ENCODE measurements at regions not wholly inside any gene's neighbourhood (a gene's known extent, or its start where the extent isn't known, plus 50 kb on each side); places are given as distances from the start of the nearest gene placed in this dataset.

- H3K4me3 ChIP-seq (ENCODE audit: low read depth in 2 of 2, low read length in 1 of 2): no peak overlapping the region
- ChIA-PET POLR2A (no interaction called here), CTCF (no interaction called here)
- no peaks in the 10 kb centered on the region for H4K20me1 ChIP-seq (ENCODE audit: insufficient read depth)
- H3K9me2 ChIP-seq: no peaks in the 10 kb centered on the region
- WGBS (ENCODE audit: low lambda C conversion rate): 6% methylated on average over 2 of the region's 2 CpGs
- H3K4me1 ChIP-seq (ENCODE audit: control insufficient read depth in 1 of 2, insufficient read depth in 2 of 2, low read depth in 1 of 2, low read length in 1 of 2): no peaks in the 10 kb centered on the region; a peak in 1 of 4 replicates
- no peaks in the 10 kb centered on the region for H3K36me3 ChIP-seq (replicated peaks in 1 of 2; ENCODE audit: control insufficient read depth in 1 of 2, insufficient read depth in 2 of 2, low read length in 1 of 2)
- H3F3A ChIP-seq (replicated peaks; ENCODE audit: insufficient read depth): no peaks in the 10 kb centered on the region
- no peak for TF ChIP-seq FOXM1 (IDR thresholded peaks at IDR 0.05; ENCODE audit: low read depth)
- no peak for TF ChIP-seq RXRA (IDR thresholded peaks at IDR 0.05; ENCODE audit: borderline replicate concordance, low read depth)
- TF ChIP-seq FOXJ3 (CRISPR knock-in tag; IDR thresholded peaks at IDR 0.05): no peak
- TF ChIP-seq CHD2 (IDR thresholded peaks at IDR 0.05; ENCODE audit: low read length, partially characterized antibody): no peak
- TF ChIP-seq MXI1 (IDR thresholded peaks at IDR 0.05; ENCODE audit: low read depth, low read length): no peak
- no peak for TF ChIP-seq JUND (IDR thresholded peaks at IDR 0.05)
- TF ChIP-seq, protein P1, sequence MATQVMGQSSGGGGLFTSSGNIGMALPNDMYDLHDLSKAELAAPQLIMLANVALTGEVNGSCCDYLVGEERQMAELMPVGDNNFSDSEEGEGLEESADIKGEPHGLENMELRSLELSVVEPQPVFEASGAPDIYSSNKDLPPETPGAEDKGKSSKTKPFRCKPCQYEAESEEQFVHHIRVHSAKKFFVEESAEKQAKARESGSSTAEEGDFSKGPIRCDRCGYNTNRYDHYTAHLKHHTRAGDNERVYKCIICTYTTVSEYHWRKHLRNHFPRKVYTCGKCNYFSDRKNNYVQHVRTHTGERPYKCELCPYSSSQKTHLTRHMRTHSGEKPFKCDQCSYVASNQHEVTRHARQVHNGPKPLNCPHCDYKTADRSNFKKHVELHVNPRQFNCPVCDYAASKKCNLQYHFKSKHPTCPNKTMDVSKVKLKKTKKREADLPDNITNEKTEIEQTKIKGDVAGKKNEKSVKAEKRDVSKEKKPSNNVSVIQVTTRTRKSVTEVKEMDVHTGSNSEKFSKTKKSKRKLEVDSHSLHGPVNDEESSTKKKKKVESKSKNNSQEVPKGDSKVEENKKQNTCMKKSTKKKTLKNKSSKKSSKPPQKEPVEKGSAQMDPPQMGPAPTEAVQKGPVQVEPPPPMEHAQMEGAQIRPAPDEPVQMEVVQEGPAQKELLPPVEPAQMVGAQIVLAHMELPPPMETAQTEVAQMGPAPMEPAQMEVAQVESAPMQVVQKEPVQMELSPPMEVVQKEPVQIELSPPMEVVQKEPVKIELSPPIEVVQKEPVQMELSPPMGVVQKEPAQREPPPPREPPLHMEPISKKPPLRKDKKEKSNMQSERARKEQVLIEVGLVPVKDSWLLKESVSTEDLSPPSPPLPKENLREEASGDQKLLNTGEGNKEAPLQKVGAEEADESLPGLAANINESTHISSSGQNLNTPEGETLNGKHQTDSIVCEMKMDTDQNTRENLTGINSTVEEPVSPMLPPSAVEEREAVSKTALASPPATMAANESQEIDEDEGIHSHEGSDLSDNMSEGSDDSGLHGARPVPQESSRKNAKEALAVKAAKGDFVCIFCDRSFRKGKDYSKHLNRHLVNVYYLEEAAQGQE (IDR thresholded peaks at IDR 0.05; ENCODE audit: low read depth, low read length): no peak
- no peak for TF ChIP-seq FOSL2 (IDR thresholded peaks at IDR 0.05; ENCODE audit: borderline replicate concordance, low read depth)
- TF ChIP-seq, protein P2, sequence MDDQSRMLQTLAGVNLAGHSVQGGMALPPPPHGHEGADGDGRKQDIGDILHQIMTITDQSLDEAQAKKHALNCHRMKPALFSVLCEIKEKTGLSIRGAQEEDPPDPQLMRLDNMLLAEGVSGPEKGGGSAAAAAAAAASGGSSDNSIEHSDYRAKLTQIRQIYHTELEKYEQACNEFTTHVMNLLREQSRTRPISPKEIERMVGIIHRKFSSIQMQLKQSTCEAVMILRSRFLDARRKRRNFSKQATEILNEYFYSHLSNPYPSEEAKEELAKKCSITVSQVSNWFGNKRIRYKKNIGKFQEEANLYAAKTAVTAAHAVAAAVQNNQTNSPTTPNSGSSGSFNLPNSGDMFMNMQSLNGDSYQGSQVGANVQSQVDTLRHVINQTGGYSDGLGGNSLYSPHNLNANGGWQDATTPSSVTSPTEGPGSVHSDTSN (IDR thresholded peaks at IDR 0.05): no peak
- TF ChIP-seq, protein P3, sequence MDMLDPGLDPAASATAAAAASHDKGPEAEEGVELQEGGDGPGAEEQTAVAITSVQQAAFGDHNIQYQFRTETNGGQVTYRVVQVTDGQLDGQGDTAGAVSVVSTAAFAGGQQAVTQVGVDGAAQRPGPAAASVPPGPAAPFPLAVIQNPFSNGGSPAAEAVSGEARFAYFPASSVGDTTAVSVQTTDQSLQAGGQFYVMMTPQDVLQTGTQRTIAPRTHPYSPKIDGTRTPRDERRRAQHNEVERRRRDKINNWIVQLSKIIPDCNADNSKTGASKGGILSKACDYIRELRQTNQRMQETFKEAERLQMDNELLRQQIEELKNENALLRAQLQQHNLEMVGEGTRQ (IDR thresholded peaks at IDR 0.05; ENCODE audit: borderline replicate concordance, low read depth, low read length): no peak
- TF ChIP-seq MEF2A (IDR thresholded peaks at IDR 0.05; ENCODE audit: borderline replicate concordance, low read depth): no peak
- H3K9me3 ChIP-seq: no peaks in the 10 kb centered on the region
- no peak overlapping the region for H3K4me2 ChIP-seq
- H3K79me2 ChIP-seq (ENCODE audit: insufficient read depth): no peaks in the 10 kb centered on the region
- H3K27me3 ChIP-seq (ENCODE audit: insufficient read depth): no peaks in the 10 kb centered on the region; the same call in 1 of the 2 replicates
- no peak overlapping the region for H3K27ac ChIP-seq (ENCODE audit: low read depth in 2 of 2, low read length in 1 of 2)
- no peak overlapping the region for H3K9ac ChIP-seq
- no peak for DNase-seq
- H2AFZ ChIP-seq (ENCODE audit: low read depth): no peak overlapping the region
Observed at GRCh38 chr4:108532738-108533137, 87.6 kb upstream of the RPL34 start.

DNA sequence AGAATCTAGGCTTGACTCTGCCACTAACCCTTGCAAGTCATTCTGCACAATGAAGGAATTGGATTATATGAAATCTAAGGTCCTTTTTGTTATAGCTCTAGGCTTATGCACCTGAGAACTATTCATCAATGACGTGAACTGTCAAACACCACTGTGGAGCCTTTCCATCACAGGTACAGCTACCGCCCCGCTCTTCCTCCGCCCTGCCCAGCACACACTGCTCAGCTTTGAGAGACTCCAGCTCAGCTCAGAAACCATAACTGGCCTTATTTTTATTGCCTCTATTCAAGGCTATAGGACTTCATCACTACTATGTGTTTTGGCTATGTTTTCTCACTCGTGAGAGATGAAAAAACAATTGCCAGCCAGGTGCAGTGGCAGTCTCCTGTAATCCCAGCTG is 88.2 kb upstream of the RPL34 start:
- Histone ChIP-seq H3K79me2 (ENCODE audit: insufficient read depth) (no peaks in the 10 kb centered on the region), H2AFZ (ENCODE audit: low read depth) (no peak overlapping the region), H3F3A (replicated peaks; ENCODE audit: insufficient read depth) (no peaks in the 10 kb centered on the region), H3K4me3 (ENCODE audit: low read depth in 2 of 2, low read length in 1 of 2) (no peak overlapping the region), H3K27ac (ENCODE audit: low read depth in 2 of 2, low read length in 1 of 2) (no peak overlapping the region), H4K20me1 (ENCODE audit: insufficient read depth) (no peaks in the 10 kb centered on the region), H3K9me2 (no peaks in the 10 kb centered on the region), H3K36me3 (replicated peaks in 1 of 2; ENCODE audit: control insufficient read depth in 1 of 2, insufficient read depth in 2 of 2, low read length in 1 of 2) (no peaks in the 10 kb centered on the region), H3K9me3 (no peaks in the 10 kb centered on the region), H3K27me3 (ENCODE audit: insufficient read depth) (no peaks in the 10 kb centered on the region; the same call in 1 of the 2 replicates), H3K9ac (no peak overlapping the region), H3K4me2 (no peak overlapping the region), H3K4me1 (ENCODE audit: control insufficient read depth in 1 of 2, insufficient read depth in 2 of 2, low read depth in 1 of 2, low read length in 1 of 2) (no peaks in the 10 kb centered on the region; a peak in 1 of 4 replicates)
- 22% methylated on average over 5 of the region's 5 CpGs for WGBS (ENCODE audit: low lambda C conversion rate)
- DNase-seq: no peak
- ChIA-PET CTCF (no interaction called here), POLR2A (no interaction called here)
- TF ChIP-seq RAD21 (IDR thresholded peaks at IDR 0.05; ENCODE audit: low read length) (no peak), CTCF (IDR thresholded peaks at IDR 0.05) (no peak), ZBTB33 (IDR thresholded peaks at IDR 0.05; ENCODE audit: borderline replicate concordance, low read depth) (no peak)
- TF ChIP-seq, protein P1 (IDR thresholded peaks at IDR 0.05; ENCODE audit: low read depth, low read length): no peak
